Thoracic aorta (tissue), 2 donors: ENCODE measurements at regions not wholly inside any gene's neighbourhood (a gene's known extent, or its start where the extent isn't known, plus 50 kb on each side); places are given as distances from the start of the nearest gene placed in this dataset.

Source experiments
- ATAC-seq: fragments of 150-250 bp; one replicate; pipeline ENCODE4 v1.8.0; 2017; ENCODE audit warnings: low read depth; ENCODE audit not compliant: insufficient number of reproducible peaks, low FRiP score
- DNase-seq: peaks from one replicate; pipeline ENCODE4 v3.0.0-alpha.2; 2020; ENCODE audit warnings: low spot score
- H3K27ac ChIP-seq, 2 donors: fragments of 200-600 bp; sonication (generic); 1 replicate in 1 of 2; 2 replicates in 1 of 2; pipeline ENCODE4 v1.5.1; 2016; ENCODE audit warnings: mild to moderate bottlenecking in 2 of 2, moderate library complexity in 2 of 2
- H3K27me3 ChIP-seq: fragments of 200-600 bp; sonication (generic); replicated peaks from 2 replicates; pipeline ENCODE4 v1.6.0; 2016; ENCODE audit warnings: mild to moderate bottlenecking; ENCODE audit not compliant: insufficient read depth
- H3K36me3 ChIP-seq: fragments of 200-600 bp; sonication (generic); one replicate; pipeline ENCODE4 v1.5.1; 2016
- H3K4me1 ChIP-seq, 2 donors: fragments of 200-600 bp; sonication (generic); 1 replicate in 1 of 2; 2 replicates in 1 of 2; pipeline versions ENCODE4 v1.5.1 to v1.6.0; 2016; ENCODE audit warnings: low read depth in 2 of 2, mild to moderate bottlenecking in 1 of 2; ENCODE audit not compliant: control insufficient read depth in 1 of 2
- H3K4me3 ChIP-seq: fragments of 200-600 bp; sonication (generic); 2 replicates; pipeline ENCODE4 v1.5.1; 2016; ENCODE audit warnings: mild to moderate bottlenecking
- H3K9me3 ChIP-seq: fragments of 200-600 bp; sonication (generic); 2 replicates; pipeline ENCODE4 v1.5.1; 2016
- CTCF ChIP-seq: fragments of 200-600 bp; sonication (generic); IDR thresholded peaks from one replicate; pipeline ENCODE4 v1.5.1; 2019; ENCODE audit warnings: antibody characterized with exemption

- no peak for ATAC-seq
- Histone ChIP-seq H3K27ac (no peak overlapping the region), H3K4me1 (no peaks in the 10 kb centered on the region)
Observed at GRCh38 chr1:91591175-91591974, 90.7 kb downstream of the CDC7 start.

GRCh38 chr1:91592716-91593477, 92.2 kb downstream of the CDC7 start:
- Histone ChIP-seq H3K27me3 (no peaks in the 10 kb centered on the region), H3K9me3 (no peaks in the 10 kb centered on the region), H3K4me3 (no peak overlapping the region), H3K4me1 (no peaks in the 10 kb centered on the region), H3K36me3 (no peaks in the 10 kb centered on the region), H3K27ac (no peak overlapping the region)
- DNase-seq, result no peak
- TF ChIP-seq CTCF, result no peak
- ATAC-seq, result no peak

More at GRCh38 chr1:91591175-91591974, 90.7 kb downstream of the CDC7 start:
- no peaks in the 10 kb centered on the region for H3K9me3 ChIP-seq
- H3K27me3 ChIP-seq, result no peaks in the 10 kb centered on the region
- TF ChIP-seq CTCF, result no peak
- no peak for DNase-seq
- H3K4me3 ChIP-seq, result no peak overlapping the region
- H3K36me3 ChIP-seq, result no peaks in the 10 kb centered on the region

GRCh38 chr1:91594383-91595055, 93.9 kb downstream of the CDC7 start:
- no peaks in the 10 kb centered on the region for H3K9me3 ChIP-seq
- ATAC-seq, result no peak
- no peaks in the 10 kb centered on the region for H3K4me1 ChIP-seq
- DNase-seq, result no peak
- no peak overlapping the region for H3K4me3 ChIP-seq
- no peaks in the 10 kb centered on the region for H3K27me3 ChIP-seq
- no peaks in the 10 kb centered on the region for H3K36me3 ChIP-seq
- no peak for TF ChIP-seq CTCF
- H3K27ac ChIP-seq, result no peak overlapping the region

GRCh38 chr1:91596474-91596873, 95.8 kb downstream of the CDC7 start:
- DNase-seq (no peak), ATAC-seq (no peak)
- no peaks in the 10 kb centered on the region for H3K9me3 ChIP-seq
- no peak overlapping the region for H3K4me3 ChIP-seq
- no peaks in the 10 kb centered on the region for H3K36me3 ChIP-seq
- no peaks in the 10 kb centered on the region for H3K27me3 ChIP-seq
- H3K4me1 ChIP-seq, result peaks cover 0 to 8% of the 10 kb centered on the region in 2 donors
- no peak for TF ChIP-seq CTCF
- no peak overlapping the region for H3K27ac ChIP-seq

GRCh38 chr1:91597215-91597614, 96.6 kb downstream of the CDC7 start:
- Histone ChIP-seq H3K9me3 (no peaks in the 10 kb centered on the region), H3K4me1 (peaks cover 0 to 8% of the 10 kb centered on the region in 2 donors), H3K27ac (no peak overlapping the region), H3K36me3 (no peaks in the 10 kb centered on the region), H3K27me3 (no peaks in the 10 kb centered on the region), H3K4me3 (no peak overlapping the region)
- TF ChIP-seq CTCF, result no peak
- ATAC-seq, result no peak
- no peak for DNase-seq
